ENCODE measurements at regions not wholly inside any gene's neighbourhood (a gene's known extent, or its start where the extent isn't known, plus 50 kb on each side); places are given as distances from the start of the nearest gene placed in this dataset.

DNA sequence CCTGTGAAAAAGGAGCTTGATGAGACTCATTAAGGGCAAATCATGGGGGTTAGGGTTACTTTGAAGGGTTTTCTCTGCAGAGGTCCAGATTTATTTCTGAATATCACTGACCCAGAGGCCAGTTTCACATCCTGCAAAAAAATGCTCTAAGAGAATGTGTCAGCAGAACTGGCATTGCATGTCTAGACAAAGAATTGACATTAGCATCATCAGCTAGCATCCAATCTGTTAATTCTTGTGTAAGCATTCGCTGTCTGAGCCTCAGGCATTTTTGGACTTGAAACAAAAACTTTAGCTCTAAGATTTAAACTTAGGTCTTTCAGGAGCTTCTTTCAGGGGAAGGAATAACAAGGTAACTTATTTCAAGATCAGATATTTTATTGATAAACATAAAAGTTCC lies 187.9 kb upstream of the ELL2 start:
- TF ChIP-seq CTCF (IDR thresholded peaks at IDR 0.05) (no peak), POLR2A (IDR thresholded peaks at IDR 0.05) (no peak)

Measured in tibial nerve (tissue), 3 donors.